Colonic mucosa (tissue), 4 donors: ENCODE measurements at regions not wholly inside any gene's neighbourhood (a gene's known extent, or its start where the extent isn't known, plus 50 kb on each side); places are given as distances from the start of the nearest gene placed in this dataset.
"Not testable (repeated sequence)": the region's sequence is repeated elsewhere in the genome, so short reads cannot be mapped to it uniquely, and the experiment has no call there.

Source experiments
- DNase-seq: peaks from one replicate; pipeline ENCODE4 v3.0.0-alpha.2; 2020
- H3K27ac ChIP-seq: fragments of 200-600 bp; one replicate; pipeline ENCODE4 v1.8.0; 2021
- H3K27me3 ChIP-seq: fragments of 200-600 bp; one replicate; pipeline ENCODE4 v1.8.0; 2021
- H3K36me3 ChIP-seq: fragments of 200-600 bp; one replicate; pipeline ENCODE4 v1.8.0; 2021
- H3K4me1 ChIP-seq: fragments of 200-600 bp; one replicate; pipeline ENCODE4 v1.8.0; 2021; ENCODE audit warnings: mild to moderate bottlenecking
- H3K4me3 ChIP-seq: fragments of 200-600 bp; one replicate; pipeline ENCODE4 v1.8.0; 2021
- H3K9ac ChIP-seq, 2 donors: one replicate each; pipeline ENCODE4 v1.7.0; 2013; ENCODE audit warnings: control low read depth in 2 of 2, low read depth in 2 of 2, low read length in 2 of 2
- H3K9me3 ChIP-seq: fragments of 200-600 bp; one replicate; pipeline ENCODE4 v1.8.0; 2021
- intact Hi-C: fragments of 100-400 bp; cut with DNase I; formaldehyde crosslinking; loops from one replicate; pipeline ENCODE4 v1.14.1; 2022
- TF ChIP-seq, protein P1 (sequence below): fragments of 200-600 bp; IDR thresholded peaks from one replicate; pipeline ENCODE4 v1.8.0; 2022; ENCODE audit warnings: antibody characterized with exemption, mild to moderate bottlenecking
- donor health status: healthy.
- donor health status: DM: no; HTN: no; CAD: no.
- donor health status: DM: no; HTN: no; CAD: no.

DNA sequence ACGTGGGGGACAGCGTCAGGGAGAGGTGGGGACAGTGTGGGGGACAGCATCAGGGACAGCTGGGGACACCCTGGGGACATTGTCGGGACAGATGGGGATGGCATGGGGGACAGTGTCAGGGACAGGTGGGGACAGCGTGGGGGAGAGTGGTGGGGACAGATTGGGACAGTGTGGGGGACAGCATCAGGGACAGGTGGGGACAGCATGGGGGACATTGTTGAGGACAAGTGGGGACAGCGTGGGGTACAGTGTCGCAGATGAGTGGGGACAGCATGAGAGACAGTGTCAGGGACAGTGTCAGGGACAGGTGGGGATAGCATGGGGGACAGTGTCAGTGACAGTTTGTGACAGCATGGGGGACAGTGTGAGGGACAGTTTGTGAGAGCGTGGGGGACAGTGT is 240.9 kb downstream of the TMEM121 start:
- H3K4me3 ChIP-seq = no peak overlapping the region
- no peak for DNase-seq
- H3K4me1 ChIP-seq = no peaks in the 10 kb centered on the region
- no peaks in the 10 kb centered on the region for H3K36me3 ChIP-seq
- no peak overlapping the region for H3K9ac ChIP-seq
- H3K27me3 ChIP-seq = no peaks in the 10 kb centered on the region
- intact Hi-C loops = no loop called here
- TF ChIP-seq, protein P1, sequence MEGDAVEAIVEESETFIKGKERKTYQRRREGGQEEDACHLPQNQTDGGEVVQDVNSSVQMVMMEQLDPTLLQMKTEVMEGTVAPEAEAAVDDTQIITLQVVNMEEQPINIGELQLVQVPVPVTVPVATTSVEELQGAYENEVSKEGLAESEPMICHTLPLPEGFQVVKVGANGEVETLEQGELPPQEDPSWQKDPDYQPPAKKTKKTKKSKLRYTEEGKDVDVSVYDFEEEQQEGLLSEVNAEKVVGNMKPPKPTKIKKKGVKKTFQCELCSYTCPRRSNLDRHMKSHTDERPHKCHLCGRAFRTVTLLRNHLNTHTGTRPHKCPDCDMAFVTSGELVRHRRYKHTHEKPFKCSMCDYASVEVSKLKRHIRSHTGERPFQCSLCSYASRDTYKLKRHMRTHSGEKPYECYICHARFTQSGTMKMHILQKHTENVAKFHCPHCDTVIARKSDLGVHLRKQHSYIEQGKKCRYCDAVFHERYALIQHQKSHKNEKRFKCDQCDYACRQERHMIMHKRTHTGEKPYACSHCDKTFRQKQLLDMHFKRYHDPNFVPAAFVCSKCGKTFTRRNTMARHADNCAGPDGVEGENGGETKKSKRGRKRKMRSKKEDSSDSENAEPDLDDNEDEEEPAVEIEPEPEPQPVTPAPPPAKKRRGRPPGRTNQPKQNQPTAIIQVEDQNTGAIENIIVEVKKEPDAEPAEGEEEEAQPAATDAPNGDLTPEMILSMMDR = no peak
- H3K27ac ChIP-seq = no peak overlapping the region
- H3K9me3 ChIP-seq = no peaks in the 10 kb centered on the region

- intact Hi-C loops, H3K27me3 ChIP-seq, H3K9me3 ChIP-seq, DNase-seq, H3K4me1 ChIP-seq, H3K27ac ChIP-seq, H3K9ac ChIP-seq, H3K4me3 ChIP-seq, H3K36me3 ChIP-seq: not testable (repeated sequence)
Observed at GRCh38 chr14:105768039-105768438, 241.7 kb downstream of the TMEM121 start.

DNA sequence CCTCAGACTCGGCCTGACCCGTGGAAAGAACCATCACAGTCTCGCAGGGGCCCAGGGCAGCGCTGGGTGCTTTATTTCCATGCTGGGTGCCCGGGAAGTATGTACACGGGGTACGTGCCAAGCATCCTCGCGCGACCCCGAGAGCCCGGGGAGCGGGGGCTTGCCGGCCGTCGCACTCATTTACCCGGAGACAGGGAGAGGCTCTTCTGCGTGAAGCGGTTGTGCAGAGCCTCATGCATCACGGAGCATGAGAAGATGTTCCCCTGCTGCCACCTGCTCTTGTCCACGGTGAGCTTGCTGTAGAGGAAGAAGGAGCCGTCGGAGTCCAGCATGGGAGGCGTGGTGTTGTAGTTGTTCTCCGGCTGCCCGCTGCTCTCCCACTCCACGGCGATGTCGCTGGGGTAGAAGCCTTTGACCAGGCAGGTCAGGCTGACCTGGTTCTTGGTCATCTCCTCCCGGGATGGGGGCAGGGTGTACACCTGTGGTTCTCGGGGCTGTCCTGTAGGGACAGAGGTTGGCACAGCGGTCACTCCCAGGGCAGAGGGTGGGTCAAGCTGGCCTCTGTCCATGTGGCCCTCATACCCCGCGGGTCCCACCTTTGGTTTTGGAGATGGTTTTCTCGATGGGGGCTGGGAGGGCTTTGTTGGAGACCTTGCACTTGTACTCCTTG is 242.8 kb downstream of the TMEM121 start:
- intact Hi-C loops = not testable (repeated sequence)

GRCh38 chr14:105770619-105771216 is 244.3 kb downstream of the TMEM121 start:
- H3K9me3 ChIP-seq, H3K4me1 ChIP-seq, H3K36me3 ChIP-seq, H3K27me3 ChIP-seq, H3K9ac ChIP-seq, DNase-seq, H3K27ac ChIP-seq, intact Hi-C loops, H3K4me3 ChIP-seq: not testable (repeated sequence)

More for the DNA sequence above, 242.8 kb downstream of the TMEM121 start:
- DNase-seq, H3K4me1 ChIP-seq, H3K9me3 ChIP-seq, H3K27ac ChIP-seq, H3K9ac ChIP-seq, H3K27me3 ChIP-seq, H3K36me3 ChIP-seq, H3K4me3 ChIP-seq: not testable (repeated sequence)

GRCh38 chr14:105771261-105772226 is 245.2 kb downstream of the TMEM121 start:
- H3K9ac ChIP-seq, DNase-seq, H3K36me3 ChIP-seq, H3K27me3 ChIP-seq, H3K4me3 ChIP-seq, intact Hi-C loops, H3K27ac ChIP-seq, H3K9me3 ChIP-seq, H3K4me1 ChIP-seq: not testable (repeated sequence)

DNA sequence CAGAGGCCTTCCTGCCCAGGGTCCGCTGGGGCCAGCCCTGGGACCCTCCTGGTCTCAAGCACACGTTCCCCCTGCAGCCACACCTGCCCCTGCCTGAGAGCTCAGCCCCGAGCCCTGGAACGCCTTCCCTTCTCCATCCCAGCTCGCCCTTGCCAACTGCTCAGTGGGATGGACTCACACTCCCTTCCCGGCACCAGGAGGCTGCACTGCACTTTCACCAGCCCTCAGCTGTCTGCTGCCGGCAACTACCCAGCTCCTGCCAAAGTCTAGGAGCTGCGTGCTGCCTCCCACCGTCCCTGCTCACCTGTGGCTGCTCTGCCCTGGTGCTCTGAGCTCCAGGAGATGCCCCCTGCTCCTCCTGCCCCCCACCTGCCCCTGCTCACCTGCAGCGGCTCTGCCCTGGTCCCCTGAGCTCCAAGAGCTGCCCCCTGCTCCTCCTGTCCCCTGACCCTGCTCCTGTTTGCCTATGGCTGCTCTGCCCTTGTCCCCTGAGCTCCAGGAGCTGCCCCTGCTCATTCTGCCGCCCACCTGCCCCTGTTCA is 246.4 kb downstream of the TMEM121 start:
- DNase-seq, H3K4me1 ChIP-seq, H3K9ac ChIP-seq, H3K36me3 ChIP-seq, H3K9me3 ChIP-seq, intact Hi-C loops, H3K27ac ChIP-seq, H3K4me3 ChIP-seq, H3K27me3 ChIP-seq: not testable (repeated sequence)

- no peaks in the 10 kb centered on the region for H3K4me1 ChIP-seq
- H3K27ac ChIP-seq = no peak overlapping the region
- intact Hi-C loops = no loop called here
- TF ChIP-seq, protein P1 = no peak
- no peaks in the 10 kb centered on the region for H3K9me3 ChIP-seq
- no peak overlapping the region for H3K9ac ChIP-seq
- no peaks in the 10 kb centered on the region for H3K36me3 ChIP-seq
- DNase-seq = no peak
- no peaks in the 10 kb centered on the region for H3K27me3 ChIP-seq
- no peak overlapping the region for H3K4me3 ChIP-seq
Observed at GRCh38 chr14:105773584-105773983, 247.2 kb downstream of the TMEM121 start.
